ENCODE measurements at regions not wholly inside any gene's neighbourhood (a gene's known extent, or its start where the extent isn't known, plus 50 kb on each side); places are given as distances from the start of the nearest gene placed in this dataset.

- Histone ChIP-seq H3K27ac (replicated peaks) (no peak overlapping the region), H3K27me3 (ENCODE audit: insufficient read depth, poor library complexity, severe bottlenecking) (no peaks in the 10 kb centered on the region), H3K4me3 (replicated peaks; ENCODE audit: insufficient read depth, low read length) (no peak overlapping the region)
- no peak for TF ChIP-seq REST (IDR thresholded peaks at IDR 0.05; ENCODE audit: insufficient replicate concordance, low read depth)
- TF ChIP-seq, protein P1, sequence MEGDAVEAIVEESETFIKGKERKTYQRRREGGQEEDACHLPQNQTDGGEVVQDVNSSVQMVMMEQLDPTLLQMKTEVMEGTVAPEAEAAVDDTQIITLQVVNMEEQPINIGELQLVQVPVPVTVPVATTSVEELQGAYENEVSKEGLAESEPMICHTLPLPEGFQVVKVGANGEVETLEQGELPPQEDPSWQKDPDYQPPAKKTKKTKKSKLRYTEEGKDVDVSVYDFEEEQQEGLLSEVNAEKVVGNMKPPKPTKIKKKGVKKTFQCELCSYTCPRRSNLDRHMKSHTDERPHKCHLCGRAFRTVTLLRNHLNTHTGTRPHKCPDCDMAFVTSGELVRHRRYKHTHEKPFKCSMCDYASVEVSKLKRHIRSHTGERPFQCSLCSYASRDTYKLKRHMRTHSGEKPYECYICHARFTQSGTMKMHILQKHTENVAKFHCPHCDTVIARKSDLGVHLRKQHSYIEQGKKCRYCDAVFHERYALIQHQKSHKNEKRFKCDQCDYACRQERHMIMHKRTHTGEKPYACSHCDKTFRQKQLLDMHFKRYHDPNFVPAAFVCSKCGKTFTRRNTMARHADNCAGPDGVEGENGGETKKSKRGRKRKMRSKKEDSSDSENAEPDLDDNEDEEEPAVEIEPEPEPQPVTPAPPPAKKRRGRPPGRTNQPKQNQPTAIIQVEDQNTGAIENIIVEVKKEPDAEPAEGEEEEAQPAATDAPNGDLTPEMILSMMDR (IDR thresholded peaks at IDR 0.05; ENCODE audit: insufficient read depth, low read length): no peak
- no peak for TF ChIP-seq POLR2AphosphoS5 (IDR thresholded peaks at IDR 0.05; ENCODE audit: low read depth)
- TF ChIP-seq SPI1 (IDR thresholded peaks at IDR 0.05; ENCODE audit: borderline replicate concordance, low read depth): no peak
- TF ChIP-seq GABPA (IDR thresholded peaks at IDR 0.05; ENCODE audit: low read depth): no peak
- DNase-seq (ENCODE audit: low read depth in 1 of 2, low spot score in 1 of 2): no peak
These were observed 813.4 kb downstream of the ANKRD7 start for GRCh38 chr7:119037941-119038340.

- no peak overlapping the region for H3K4me3 ChIP-seq (replicated peaks; ENCODE audit: insufficient read depth, low read length)
- no peak for DNase-seq (ENCODE audit: low read depth in 1 of 2, low spot score in 1 of 2)
- H3K27ac ChIP-seq (replicated peaks): no peak overlapping the region
- TF ChIP-seq REST (IDR thresholded peaks at IDR 0.05; ENCODE audit: insufficient replicate concordance, low read depth): no peak
- TF ChIP-seq GABPA (IDR thresholded peaks at IDR 0.05; ENCODE audit: low read depth): no peak
- TF ChIP-seq POLR2AphosphoS5 (IDR thresholded peaks at IDR 0.05; ENCODE audit: low read depth): no peak
- TF ChIP-seq, protein P1 (IDR thresholded peaks at IDR 0.05; ENCODE audit: insufficient read depth, low read length): no peak
- H3K27me3 ChIP-seq (ENCODE audit: insufficient read depth, poor library complexity, severe bottlenecking): no peaks in the 10 kb centered on the region
These were observed 821.6 kb downstream of the ANKRD7 start for GRCh38 chr7:119046068-119046467.

- no peak overlapping the region for H3K4me3 ChIP-seq (replicated peaks; ENCODE audit: insufficient read depth, low read length)
- TF ChIP-seq REST (IDR thresholded peaks at IDR 0.05; ENCODE audit: insufficient replicate concordance, low read depth): no peak
- TF ChIP-seq POLR2AphosphoS5 (IDR thresholded peaks at IDR 0.05; ENCODE audit: low read depth): no peak
- TF ChIP-seq, protein P1 (IDR thresholded peaks at IDR 0.05; ENCODE audit: insufficient read depth, low read length): no peak
- TF ChIP-seq SPI1 (IDR thresholded peaks at IDR 0.05; ENCODE audit: borderline replicate concordance, low read depth): no peak
- TF ChIP-seq GABPA (IDR thresholded peaks at IDR 0.05; ENCODE audit: low read depth): no peak
- H3K27ac ChIP-seq (replicated peaks): no peak overlapping the region
- no peak for DNase-seq (ENCODE audit: low read depth in 1 of 2, low spot score in 1 of 2)
- H3K27me3 ChIP-seq (ENCODE audit: insufficient read depth, poor library complexity, severe bottlenecking): no peaks in the 10 kb centered on the region
These were observed 841.5 kb downstream of the ANKRD7 start for GRCh38 chr7:119065966-119066365.
